IMR-90 (cell line): ENCODE measurements at regions not wholly inside any gene's neighbourhood (a gene's known extent, or its start where the extent isn't known, plus 50 kb on each side); places are given as distances from the start of the nearest gene placed in this dataset.

Experiments
- ATAC-seq: fragments of 200-7000 bp; cut with Tn5 transposase; 2 replicates; pipeline ENCODE4 v1.9.1; 2020; ENCODE audit warnings: low read depth, mild to moderate bottlenecking, moderate library complexity
- BruUV-seq: library from RNA; stranded (reverse); fragments of 400-500 nt; replicated peaks from 2 replicates; lab custom pipeline; 2021; lab: Mats Ljungman, UMichigan
- CTCF ChIA-PET: fragments of 300-600 bp; formaldehyde crosslinking; extraction: SDS; loops from one replicate; lab custom pipeline; 2021; ENCODE audit warnings: antibody characterized with exemption; lab: Yijun Ruan, JAX
- POLR2A ChIA-PET: fragments of 300-600 bp; sonication (Branson Sonifier 250); formaldehyde crosslinking; loops from one replicate; lab custom pipeline; 2022; ENCODE audit warnings: antibody characterized with exemption; ENCODE audit not compliant: unreplicated experiment; lab: Charles Lee
- DNase-seq: peaks from one replicate; pipeline ENCODE4 v3.0.0; 2013
- H2AFZ ChIP-seq: replicated peaks from 2 replicates; pipeline ENCODE3; 2013; ENCODE audit warnings: low read length, mild to moderate bottlenecking; ENCODE audit not compliant: poor library complexity
- H2AK5ac ChIP-seq: 2 replicates; pipeline ENCODE4 v1.6.1; 2013; ENCODE audit warnings: low read depth, low read length, inconsistent platforms
- H2AK9ac ChIP-seq: replicated peaks from 2 replicates; pipeline ENCODE3; 2013; ENCODE audit warnings: mild to moderate bottlenecking, low read depth, low read length, moderate library complexity; ENCODE audit not compliant: poor library complexity
- H2BK120ac ChIP-seq: 2 replicates; pipeline ENCODE4 v1.6.1; 2013; ENCODE audit warnings: low read depth, low read length, inconsistent platforms
- H2BK15ac ChIP-seq: 3 replicates; pipeline ENCODE4 v1.6.1; 2013; ENCODE audit warnings: low read depth, low read length, inconsistent platforms
- H2BK20ac ChIP-seq: 2 replicates; pipeline ENCODE4 v1.6.1; 2013; ENCODE audit warnings: low read depth, mild to moderate bottlenecking, inconsistent platforms, low read length, moderate library complexity
- H2BK5ac ChIP-seq: 2 replicates; pipeline ENCODE4 v1.6.1; 2013; ENCODE audit warnings: mild to moderate bottlenecking, low read depth, low read length, inconsistent platforms; ENCODE audit not compliant: poor library complexity, severe bottlenecking
- H3K14ac ChIP-seq: replicated peaks from 2 replicates; pipeline ENCODE4 v1.6.1; 2013; ENCODE audit warnings: low read depth, low read length, inconsistent platforms
- H3K18ac ChIP-seq: 2 replicates; pipeline ENCODE4 v1.6.1; 2013; ENCODE audit warnings: low read depth, low read length, control low read depth
- H3K23ac ChIP-seq: 2 replicates; pipeline ENCODE4 v1.6.1; 2013; ENCODE audit warnings: low read depth, low read length, inconsistent platforms
- H3K27ac ChIP-seq: 2 replicates; pipeline ENCODE4 v1.5.1; 2013; ENCODE audit warnings: mild to moderate bottlenecking, control low read depth, low read length; ENCODE audit not compliant: insufficient read depth
- H3K27me3 ChIP-seq: 2 replicates; pipeline ENCODE4 v1.6.1; 2013; ENCODE audit warnings: low read length; ENCODE audit not compliant: control insufficient read depth, insufficient read depth
- H3K36me3 ChIP-seq: 2 replicates; pipeline ENCODE4 v1.6.1; 2013; ENCODE audit warnings: low read length, mixed read lengths; ENCODE audit not compliant: control insufficient read depth, insufficient read depth
- H3K4ac ChIP-seq: 2 replicates; pipeline ENCODE4 v1.6.1; 2013; ENCODE audit warnings: low read depth, low read length, inconsistent platforms
- H3K4me1 ChIP-seq: 2 replicates; pipeline ENCODE4 v1.6.1; 2013; ENCODE audit warnings: low read length, mixed read lengths; ENCODE audit not compliant: control insufficient read depth, insufficient read depth
- H3K4me2 ChIP-seq: 2 replicates; pipeline ENCODE4 v1.6.1; 2013; ENCODE audit warnings: low read depth, mild to moderate bottlenecking, control low read depth, low read length, moderate library complexity
- H3K4me3 ChIP-seq: 2 replicates; pipeline ENCODE4 v1.5.1; 2013; ENCODE audit warnings: low read depth, mild to moderate bottlenecking, control low read depth, low read length, moderate library complexity; ENCODE audit not compliant: insufficient read depth
- H3K56ac ChIP-seq: 2 replicates; pipeline ENCODE4 v1.6.1; 2013; ENCODE audit warnings: low read length, inconsistent platforms; ENCODE audit not compliant: insufficient read depth; ENCODE audit errors: extremely low read depth
- H3K79me1 ChIP-seq, 2 experiments: 2 replicates each; pipeline ENCODE4 v1.6.1; 2013; ENCODE audit warnings: low read length in 2 of 2, inconsistent platforms in 1 of 2, low read depth in 1 of 2
- H3K9ac ChIP-seq: 2 replicates; pipeline ENCODE4 v1.6.1; 2013; ENCODE audit warnings: low read depth, low read length, control low read depth
- H3K9me1 ChIP-seq: 2 replicates; pipeline ENCODE4 v1.6.1; 2013; ENCODE audit warnings: low read length, inconsistent platforms; ENCODE audit not compliant: insufficient read depth
- H3K9me3 ChIP-seq: 2 replicates; pipeline ENCODE4 v1.6.1; 2013; ENCODE audit warnings: low read length; ENCODE audit not compliant: control insufficient read depth, insufficient read depth
- H4K20me1 ChIP-seq: 2 replicates; pipeline ENCODE4 v1.6.1; 2013; ENCODE audit warnings: low read length, inconsistent platforms; ENCODE audit not compliant: insufficient read depth
- H4K5ac ChIP-seq: 2 replicates; pipeline ENCODE4 v1.6.1; 2013; ENCODE audit warnings: mild to moderate bottlenecking, low read depth, low read length, control low read depth
- H4K8ac ChIP-seq, 2 experiments: 2 replicates each; pipeline ENCODE4 v1.6.1; 2013; ENCODE audit warnings: low read depth in 2 of 2, low read length in 2 of 2, control low read depth in 1 of 2, inconsistent platforms in 1 of 2
- H4K91ac ChIP-seq: 2 replicates; pipeline ENCODE4 v1.6.1; 2013; ENCODE audit warnings: low read depth, low read length, inconsistent platforms; ENCODE audit not compliant: insufficient read depth
- BHLHE40 ChIP-seq: fragments of 150-350 bp; IDR thresholded peaks from 2 replicates; pipeline ENCODE4 v1.6.1; 2016; ENCODE audit warnings: mild to moderate bottlenecking, low read depth, low read length
- CEBPB ChIP-seq: IDR thresholded peaks from 2 replicates; pipeline ENCODE4 v1.6.1; 2012; ENCODE audit warnings: low read depth, low read length, improper control_type of control experiment
- CHD1 ChIP-seq: IDR thresholded peaks from 2 replicates; pipeline ENCODE4 v1.6.1; 2012; ENCODE audit warnings: low read depth, low read length, improper control_type of control experiment
- FOS ChIP-seq: fragments of 150-350 bp; IDR thresholded peaks from 2 replicates; pipeline ENCODE4 v1.6.1; 2016; ENCODE audit warnings: low read depth, low read length
- MAFK ChIP-seq: IDR thresholded peaks from 2 replicates; pipeline ENCODE4 v1.6.1; 2012; ENCODE audit warnings: low read depth, low read length, improper control_type of control experiment
- MAZ ChIP-seq: IDR thresholded peaks from 2 replicates; pipeline ENCODE4 v1.6.1; 2012; ENCODE audit warnings: low read depth, mild to moderate bottlenecking, low read length, improper control_type of control experiment, moderate library complexity, borderline replicate concordance
- MXI1 ChIP-seq: IDR thresholded peaks from 2 replicates; pipeline ENCODE4 v1.6.1; 2012; ENCODE audit warnings: low read depth, mild to moderate bottlenecking, low read length, moderate library complexity, borderline replicate concordance
- POLR2A ChIP-seq: IDR thresholded peaks from 2 replicates; pipeline ENCODE4 v1.6.1; 2012; ENCODE audit warnings: mild to moderate bottlenecking, low read depth, low read length
- RAD21 ChIP-seq: IDR thresholded peaks from 2 replicates; pipeline ENCODE4 v1.6.1; 2012; ENCODE audit warnings: low read length, improper control_type of control experiment
- RCOR1 ChIP-seq: IDR thresholded peaks from 2 replicates; pipeline ENCODE4 v1.6.1; 2012; ENCODE audit warnings: mild to moderate bottlenecking, low read length, improper control_type of control experiment; ENCODE audit not compliant: insufficient replicate concordance
- RFX5 ChIP-seq: IDR thresholded peaks from 2 replicates; pipeline ENCODE4 v1.8.0; 2012; ENCODE audit warnings: low read depth, mild to moderate bottlenecking, low read length, moderate library complexity
- SMC3 ChIP-seq: fragments of 150-350 bp; IDR thresholded peaks from 2 replicates; pipeline ENCODE4 v1.6.1; 2016; ENCODE audit warnings: low read depth, mild to moderate bottlenecking, antibody characterized with exemption, low read length, moderate library complexity
- WGBS, 2 experiments: methylation state at CpG; one replicate each; pipeline versions ENCODE4 v1.1.5 to v1.1.7; 2013; ENCODE audit warnings: missing lambda C conversion rate in 2 of 2; ENCODE audit not compliant: insufficient read length in 1 of 2; ENCODE audit errors: extremely low coverage in 2 of 2; 5-methylcytosine and 5-hydroxymethylcytosine counted together
- dilution Hi-C: fragments of 300-500 bp; cut with HindIII; formaldehyde crosslinking; loops from one replicate; pipeline ENCODE4 v1.14.3; 2018; ENCODE audit warnings: low sequenced_read_pairs; ENCODE audit not compliant: unreplicated experiment
- in situ Hi-C: fragments of 300-500 bp; cut with MboI; formaldehyde crosslinking; loops from 3 replicates; pipeline ENCODE4 v1.14.3; 2019; ENCODE audit warnings: low sequenced_read_pairs, inconsistent platforms, mixed read lengths
- intact Hi-C: fragments of 100-400 bp; cut with micrococcal nuclease; formaldehyde crosslinking; loops from 2 replicates; pipeline ENCODE4 v1.10.0; 2022
- TF ChIP-seq, protein P1 (sequence below): fragments of 150-350 bp; IDR thresholded peaks from 2 replicates; pipeline ENCODE4 v1.6.1; 2016; ENCODE audit warnings: low read depth, mild to moderate bottlenecking, low read length, moderate library complexity, borderline replicate concordance
- TF ChIP-seq, protein P2 (sequence below): conservative IDR thresholded peaks from 2 replicates; pipeline ENCODE4 v1.5.1; 2012; ENCODE audit warnings: mild to moderate bottlenecking, low read depth, low read length, improper control_type of control experiment
- TF ChIP-seq, protein P3 (sequence below): fragments of 150-350 bp; IDR thresholded peaks from 2 replicates; pipeline ENCODE4 v1.6.1; 2017; ENCODE audit warnings: mild to moderate bottlenecking, antibody characterized with exemption, low read length, low read depth

DNA sequence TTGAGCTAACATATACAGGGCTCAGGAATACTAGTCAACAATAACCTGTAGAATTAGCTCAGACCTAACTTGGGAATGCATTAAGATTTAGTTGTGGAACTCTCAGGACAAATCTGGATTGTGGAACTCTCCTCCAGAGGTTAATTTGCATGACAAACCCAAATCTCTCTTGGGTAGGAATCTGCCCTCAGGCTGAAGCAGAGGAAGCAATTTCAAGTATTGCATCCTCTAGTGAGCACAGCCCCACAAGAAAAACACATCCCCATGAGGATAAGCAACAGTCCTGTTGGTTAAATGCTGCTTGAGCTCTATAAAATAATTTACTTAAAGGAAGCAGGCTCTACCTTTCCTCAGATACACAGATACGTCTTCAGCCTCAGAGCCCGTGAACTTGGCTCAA lies 170.9 kb upstream of the STXBP5 start:
- ATAC-seq = no peak
- Histone ChIP-seq H3K14ac (no peak overlapping the region), H3K23ac (no peak overlapping the region), H2BK20ac (no peak overlapping the region), H3K4ac (no peak overlapping the region), H3K9me3 (no peaks in the 10 kb centered on the region), H3K4me2 (no peak overlapping the region), H2BK120ac (no peak overlapping the region), H4K5ac (no peak overlapping the region), H2BK5ac (no peak overlapping the region), H3K9ac (no peak overlapping the region), H3K79me1 (no peaks in the 10 kb centered on the region), H3K4me3 (no peak overlapping the region), H2AK5ac (no peak overlapping the region), H4K20me1 (no peaks in the 10 kb centered on the region), H3K27me3 (no peaks in the 10 kb centered on the region), H2AFZ (no peak overlapping the region), H3K36me3 (no peaks in the 10 kb centered on the region), H3K56ac (no peak overlapping the region), H3K4me1 (no peaks in the 10 kb centered on the region), H4K8ac (no peak overlapping the region), H3K18ac (no peak overlapping the region), H4K91ac (no peak overlapping the region), H2AK9ac (no peak overlapping the region), H3K27ac (no peak overlapping the region), H2BK15ac (no peak overlapping the region), H3K9me1 (0 out of 2 replicates have a peak, but pooled peaks cover 2% of the 10 kb centered on the region)
- TF ChIP-seq FOS (no peak), MAFK (no peak), SMC3 (no peak), RFX5 (no peak), MAZ (no peak), CHD1 (no peak), RAD21 (no peak), BHLHE40 (no peak), POLR2A (no peak), CEBPB (no peak), RCOR1 (no peak), MXI1 (no peak)
- TF ChIP-seq, protein P1, sequence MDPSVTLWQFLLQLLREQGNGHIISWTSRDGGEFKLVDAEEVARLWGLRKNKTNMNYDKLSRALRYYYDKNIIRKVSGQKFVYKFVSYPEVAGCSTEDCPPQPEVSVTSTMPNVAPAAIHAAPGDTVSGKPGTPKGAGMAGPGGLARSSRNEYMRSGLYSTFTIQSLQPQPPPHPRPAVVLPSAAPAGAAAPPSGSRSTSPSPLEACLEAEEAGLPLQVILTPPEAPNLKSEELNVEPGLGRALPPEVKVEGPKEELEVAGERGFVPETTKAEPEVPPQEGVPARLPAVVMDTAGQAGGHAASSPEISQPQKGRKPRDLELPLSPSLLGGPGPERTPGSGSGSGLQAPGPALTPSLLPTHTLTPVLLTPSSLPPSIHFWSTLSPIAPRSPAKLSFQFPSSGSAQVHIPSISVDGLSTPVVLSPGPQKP = no peak
- TF ChIP-seq, protein P2, sequence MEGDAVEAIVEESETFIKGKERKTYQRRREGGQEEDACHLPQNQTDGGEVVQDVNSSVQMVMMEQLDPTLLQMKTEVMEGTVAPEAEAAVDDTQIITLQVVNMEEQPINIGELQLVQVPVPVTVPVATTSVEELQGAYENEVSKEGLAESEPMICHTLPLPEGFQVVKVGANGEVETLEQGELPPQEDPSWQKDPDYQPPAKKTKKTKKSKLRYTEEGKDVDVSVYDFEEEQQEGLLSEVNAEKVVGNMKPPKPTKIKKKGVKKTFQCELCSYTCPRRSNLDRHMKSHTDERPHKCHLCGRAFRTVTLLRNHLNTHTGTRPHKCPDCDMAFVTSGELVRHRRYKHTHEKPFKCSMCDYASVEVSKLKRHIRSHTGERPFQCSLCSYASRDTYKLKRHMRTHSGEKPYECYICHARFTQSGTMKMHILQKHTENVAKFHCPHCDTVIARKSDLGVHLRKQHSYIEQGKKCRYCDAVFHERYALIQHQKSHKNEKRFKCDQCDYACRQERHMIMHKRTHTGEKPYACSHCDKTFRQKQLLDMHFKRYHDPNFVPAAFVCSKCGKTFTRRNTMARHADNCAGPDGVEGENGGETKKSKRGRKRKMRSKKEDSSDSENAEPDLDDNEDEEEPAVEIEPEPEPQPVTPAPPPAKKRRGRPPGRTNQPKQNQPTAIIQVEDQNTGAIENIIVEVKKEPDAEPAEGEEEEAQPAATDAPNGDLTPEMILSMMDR = no peak
- TF ChIP-seq, protein P3, sequence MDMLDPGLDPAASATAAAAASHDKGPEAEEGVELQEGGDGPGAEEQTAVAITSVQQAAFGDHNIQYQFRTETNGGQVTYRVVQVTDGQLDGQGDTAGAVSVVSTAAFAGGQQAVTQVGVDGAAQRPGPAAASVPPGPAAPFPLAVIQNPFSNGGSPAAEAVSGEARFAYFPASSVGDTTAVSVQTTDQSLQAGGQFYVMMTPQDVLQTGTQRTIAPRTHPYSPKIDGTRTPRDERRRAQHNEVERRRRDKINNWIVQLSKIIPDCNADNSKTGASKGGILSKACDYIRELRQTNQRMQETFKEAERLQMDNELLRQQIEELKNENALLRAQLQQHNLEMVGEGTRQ = no peak
- dilution Hi-C loops (no loop called here), in situ Hi-C loops (no loop called here), intact Hi-C loops (no loop called here)
- no peak for DNase-seq
- WGBS, 2 experiments = no CpG with 5 or more reads among the region's 2 CpGs
- no TSS peak for BruUV-seq
- ChIA-PET POLR2A (no interaction called here), CTCF (no interaction called here)
